GM12892 (cell line): ENCODE measurements at regions not wholly inside any gene's neighbourhood (a gene's known extent, or its start where the extent isn't known, plus 50 kb on each side); places are given as distances from the start of the nearest gene placed in this dataset.

ENCODE experiments used
- POLR2A ChIP-seq: IDR thresholded peaks from 2 replicates; pipeline ENCODE4 v1.6.1; 2011; ENCODE audit warnings: low read depth, low read length, control low read depth
- POLR2AphosphoS5 ChIP-seq: IDR thresholded peaks from 2 replicates; pipeline ENCODE4 v1.6.1; 2011; ENCODE audit warnings: low read depth, low read length, control low read depth
- TAF1 ChIP-seq: IDR thresholded peaks from 2 replicates; pipeline ENCODE4 v1.6.1; 2011; ENCODE audit warnings: low read depth, mild to moderate bottlenecking, control low read depth, low read length, borderline replicate concordance

DNA sequence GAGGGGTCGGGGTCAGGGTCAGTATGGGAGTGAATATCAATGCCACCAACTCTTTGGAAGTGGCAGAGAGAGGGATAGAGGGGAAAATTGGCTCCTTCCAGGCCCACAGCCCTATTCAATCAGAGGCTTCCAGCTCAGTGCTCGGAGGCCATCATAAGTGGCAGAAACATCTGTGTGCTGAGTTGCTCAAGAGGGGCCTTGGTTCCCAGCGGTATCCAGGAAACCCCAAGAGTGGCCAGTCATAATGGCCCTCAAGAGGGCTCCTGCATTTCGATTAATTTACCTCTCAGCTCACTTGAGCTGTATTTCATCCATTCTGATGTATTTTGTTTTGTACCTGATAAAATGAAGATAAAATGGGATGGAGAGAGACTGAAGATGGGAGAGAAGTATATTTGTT is 154.3 kb upstream of the EOLA2 start:
- TF ChIP-seq POLR2AphosphoS5 = no peak
- TF ChIP-seq POLR2A = no peak
- TF ChIP-seq TAF1 = no peak
